HG03196 (cell line): ENCODE measurements at regions not wholly inside any gene's neighbourhood (a gene's known extent, or its start where the extent isn't known, plus 50 kb on each side); places are given as distances from the start of the nearest gene placed in this dataset.

Experiments
- ATAC-seq: cut with Tn5 transposase; IDR thresholded peaks from one replicate; pipeline ENCODE4 v1.9.1; 2021; ENCODE audit not compliant: unreplicated experiment

DNA sequence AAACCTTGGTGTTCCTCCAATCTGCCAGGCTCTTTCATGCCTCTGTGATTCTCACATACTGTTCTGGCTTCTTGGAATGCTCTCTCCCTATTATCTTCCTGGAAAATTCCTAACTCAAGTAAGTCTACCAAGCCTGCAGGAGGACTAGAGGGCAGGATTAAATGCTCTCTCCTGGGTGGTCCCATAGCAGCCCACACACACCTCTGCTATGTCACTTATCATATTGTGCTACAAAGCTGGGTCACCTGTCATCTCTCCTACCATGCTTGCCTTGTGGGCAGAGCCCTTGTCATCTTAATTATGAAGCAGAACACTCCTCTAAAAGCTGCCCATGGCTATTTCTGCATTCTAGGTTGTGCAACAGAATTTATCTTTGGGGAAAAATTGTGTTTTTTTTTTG lies 344.5 kb upstream of the NOCT start:
- ATAC-seq: no peak

DNA sequence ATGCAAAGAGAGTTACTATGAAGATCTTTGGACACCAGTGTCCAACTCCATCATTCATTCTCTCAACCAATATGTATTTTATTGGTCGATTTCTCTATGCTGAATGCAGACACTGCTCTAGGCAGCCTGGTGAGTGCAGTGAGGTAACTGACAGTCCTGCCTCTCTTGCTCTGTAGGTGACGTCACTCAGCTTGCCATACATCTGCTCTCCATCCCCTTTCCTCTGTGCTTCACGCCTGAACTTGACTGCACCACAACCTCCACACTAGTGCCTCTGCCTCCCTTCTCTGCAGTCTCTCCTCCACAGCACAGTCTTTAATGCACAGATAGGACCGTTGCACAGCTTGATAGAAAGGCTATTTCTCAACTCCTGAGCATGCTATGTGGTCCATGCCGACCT lies 344.9 kb upstream of the NOCT start:
- no peak for ATAC-seq

DNA sequence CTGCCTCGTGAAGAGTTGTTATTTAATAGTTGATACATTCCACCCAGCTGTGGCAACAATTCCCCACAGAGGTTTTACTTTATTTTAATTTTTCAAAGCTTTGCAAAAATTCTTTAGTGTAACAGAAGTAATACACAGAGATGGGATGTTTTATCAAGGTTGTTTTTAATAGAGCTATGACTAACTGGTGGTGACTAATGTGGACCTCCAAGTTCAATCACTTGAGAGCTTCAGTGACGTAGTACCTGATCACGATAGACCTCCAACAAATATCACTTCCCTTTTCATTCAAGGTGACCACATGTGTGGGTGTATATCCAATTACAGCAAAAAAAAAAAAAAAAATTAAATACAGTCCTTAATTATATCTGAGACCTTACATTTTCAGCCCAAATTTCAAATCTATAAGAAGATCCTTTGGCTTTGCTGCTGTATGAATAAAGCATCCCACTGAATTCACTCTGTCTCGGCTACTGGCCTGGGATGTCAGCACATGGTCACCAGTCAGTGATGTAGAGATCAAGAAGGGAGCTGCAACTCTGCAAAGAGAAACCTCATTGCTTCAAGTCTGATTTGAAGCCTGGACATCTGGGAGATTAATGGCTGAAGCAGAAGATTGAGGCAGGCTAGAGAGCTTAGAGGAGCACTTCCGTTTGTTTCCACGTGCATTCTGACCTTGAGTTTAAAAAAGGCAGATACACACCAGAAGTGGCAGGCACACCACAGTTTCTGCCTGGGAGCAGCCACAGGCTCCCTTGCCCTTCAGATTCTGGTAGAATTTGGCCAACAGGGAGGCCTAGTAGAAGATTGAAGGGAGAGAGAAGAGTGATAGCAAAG lies 345.9 kb upstream of the NOCT start:
- ATAC-seq: no peak

- no peak for ATAC-seq
Measured at GRCh38 chr4:138668309-138668708, 347.3 kb upstream of the NOCT start.

DNA sequence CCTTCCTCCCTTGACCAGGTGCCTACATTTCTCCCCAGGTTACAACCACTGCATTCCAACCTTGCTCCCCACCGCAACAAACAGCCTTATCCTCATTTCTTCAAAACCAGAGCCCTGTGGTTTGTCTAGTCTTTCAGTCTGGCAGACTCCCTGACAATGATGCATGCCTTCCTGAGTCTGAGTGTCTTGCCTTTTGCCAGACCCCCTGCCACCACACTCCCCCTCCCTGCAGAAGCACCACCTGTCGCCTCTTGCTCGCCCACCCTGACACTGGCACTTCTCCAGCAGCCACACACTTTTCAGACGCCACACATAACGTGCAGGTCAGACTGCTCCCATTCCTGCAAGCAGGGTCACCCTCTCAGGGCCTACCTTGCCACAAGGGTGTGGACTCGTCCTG lies 349.2 kb upstream of the NOCT start:
- ATAC-seq: no peak

- no peak for ATAC-seq
Measured at GRCh38 chr4:138665851-138666250, 349.7 kb upstream of the NOCT start.

DNA sequence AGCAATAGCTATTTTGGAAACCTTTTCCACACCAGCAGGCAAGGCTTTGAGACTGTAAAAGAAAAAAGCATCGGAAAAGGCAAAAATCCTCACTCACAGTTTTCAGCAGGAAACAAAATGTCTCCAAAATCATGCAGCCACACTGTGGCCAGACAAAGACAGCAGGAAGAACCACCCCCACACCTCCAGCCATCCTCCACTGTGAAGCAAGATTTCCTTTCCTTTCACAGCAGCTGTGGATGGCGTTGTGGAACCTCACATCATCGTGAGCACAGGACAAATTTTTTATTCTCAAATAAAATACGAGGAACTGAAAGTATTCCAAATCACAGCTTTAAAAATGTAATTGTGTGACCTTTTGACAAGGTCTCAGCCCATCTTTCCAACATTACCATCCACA lies 351.7 kb upstream of the NOCT start:
- no peak for ATAC-seq

DNA sequence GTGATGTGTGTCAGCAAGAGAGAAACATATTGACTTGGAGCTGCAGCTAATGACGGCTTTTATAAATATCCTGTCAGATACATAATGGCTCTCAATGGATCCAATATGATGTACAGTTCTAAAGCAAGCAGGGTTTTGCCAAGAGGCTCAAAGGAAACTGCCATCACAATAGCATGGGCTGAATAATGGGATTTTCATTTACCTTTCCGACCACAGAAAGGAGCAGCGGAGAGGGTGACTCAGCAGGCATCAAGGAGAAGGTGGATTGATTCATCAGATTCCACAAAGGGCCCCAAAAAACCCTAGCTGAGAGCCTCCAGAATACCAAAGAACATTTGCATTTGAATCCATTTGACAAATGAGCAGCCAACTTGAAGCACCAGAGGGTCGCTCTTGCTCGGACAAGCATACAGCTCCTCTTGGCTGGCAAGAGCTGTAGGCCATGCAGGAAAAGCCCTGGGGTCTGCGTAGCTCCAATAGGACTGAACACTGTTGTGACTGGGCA lies 355.7 kb upstream of the NOCT start:
- ATAC-seq: no peak

GRCh38 chr4:138659037-138659811 lies 356.4 kb upstream of the NOCT start:
- no peak for ATAC-seq

GRCh38 chr4:138658518-138658917 lies 357.1 kb upstream of the NOCT start:
- ATAC-seq: no peak

DNA sequence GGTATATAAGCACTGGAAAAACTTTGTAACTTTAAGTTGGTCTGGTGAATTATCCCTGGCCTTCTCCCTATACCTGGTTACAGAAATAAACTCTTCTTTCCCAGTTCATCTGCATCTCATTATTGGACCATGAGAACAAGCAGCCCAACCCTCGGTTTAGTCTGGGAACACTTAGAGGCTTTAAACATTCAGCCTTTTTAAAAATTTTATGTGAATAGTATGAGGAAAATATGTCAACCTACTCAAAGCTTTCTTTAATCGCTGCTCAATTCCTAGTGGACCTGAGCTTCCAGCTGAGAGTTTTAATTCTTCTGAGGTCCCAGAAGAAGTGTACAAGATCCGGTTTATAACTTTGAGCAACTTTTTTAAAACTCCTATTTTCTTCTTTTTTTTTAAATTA lies 358.6 kb upstream of the NOCT start:
- no peak for ATAC-seq

DNA sequence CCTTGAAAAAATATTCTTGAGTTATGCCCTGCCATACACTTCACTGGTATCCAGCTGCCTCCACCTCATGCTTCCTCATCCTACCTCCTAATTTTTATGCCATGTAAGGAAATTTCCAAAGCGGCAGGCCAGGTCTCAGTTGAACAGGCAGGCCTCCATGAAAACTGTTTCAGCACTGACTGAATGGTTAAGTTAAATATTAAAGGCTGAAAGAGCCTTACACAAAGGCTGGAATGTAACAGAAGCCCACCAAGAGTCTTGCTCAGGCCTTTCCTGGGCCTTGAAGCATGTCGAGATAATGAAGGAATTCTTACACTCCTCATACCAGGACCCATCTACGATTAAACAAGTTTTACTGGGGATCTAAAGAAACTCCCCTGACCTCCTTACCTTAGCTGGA lies 359.6 kb upstream of the NOCT start:
- no peak for ATAC-seq

DNA sequence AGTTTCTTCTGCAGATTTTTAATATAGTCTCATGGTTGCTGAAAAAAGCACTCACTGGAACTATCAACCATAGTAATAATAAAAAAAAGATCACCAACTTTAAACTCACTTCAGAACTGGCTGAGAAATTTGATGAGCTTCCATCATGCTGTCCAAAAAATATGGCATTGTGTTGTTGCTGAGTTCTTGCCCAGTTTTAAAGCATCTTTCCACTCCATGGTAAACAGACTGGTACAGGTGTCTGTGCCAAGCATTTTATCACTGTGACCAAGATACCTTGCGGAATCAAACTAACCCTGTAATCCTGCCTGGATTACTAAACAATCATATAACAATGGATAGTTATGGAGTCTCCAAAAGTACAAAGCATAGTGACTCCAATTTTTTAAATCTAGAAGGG lies 360.3 kb upstream of the NOCT start:
- no peak for ATAC-seq

DNA sequence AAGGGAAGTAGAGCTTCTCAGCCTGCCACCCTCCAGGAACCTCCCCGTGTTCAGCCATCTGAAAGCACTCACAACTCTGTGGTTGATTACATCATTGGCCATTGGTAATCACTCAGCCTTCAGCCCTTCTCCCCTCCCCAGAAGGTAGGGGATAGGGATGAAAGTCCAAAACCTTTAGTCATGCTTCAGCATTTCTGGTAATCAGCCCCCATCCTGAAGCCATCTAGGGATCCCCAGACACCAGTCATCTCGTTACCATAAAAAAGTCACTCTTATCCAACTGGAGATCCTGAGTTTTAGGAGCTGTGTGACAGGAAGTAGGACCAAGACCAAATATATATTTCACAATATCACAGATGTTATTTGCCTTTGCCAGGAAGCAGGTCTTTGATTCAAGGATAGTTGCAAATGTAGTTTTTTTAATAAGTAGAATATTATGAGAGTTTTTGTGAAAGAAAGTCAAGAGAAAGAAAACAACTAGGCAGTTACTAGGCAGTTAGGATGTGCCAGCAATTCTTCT lies 364.6 kb upstream of the NOCT start:
- peak; percentile 63 for ATAC-seq

DNA sequence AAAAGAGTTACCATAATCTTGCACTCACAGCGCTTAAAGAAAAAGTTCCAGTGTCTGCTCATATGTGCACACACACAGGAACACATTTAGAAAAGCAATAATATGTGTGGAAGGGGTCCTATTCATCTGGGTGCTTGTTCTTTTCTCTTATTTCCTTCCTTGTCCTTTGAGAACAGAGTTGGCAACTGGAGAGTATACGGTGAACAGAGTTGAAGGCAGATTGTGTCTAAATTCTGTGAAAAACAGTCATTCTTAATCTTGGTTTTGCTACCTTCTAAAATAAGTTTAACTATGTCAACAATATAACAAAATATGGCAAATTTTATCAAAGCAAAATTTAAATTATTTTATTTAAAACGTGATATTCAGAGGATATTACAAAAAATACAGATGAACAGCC lies 365.1 kb upstream of the NOCT start:
- ATAC-seq: no peak

DNA sequence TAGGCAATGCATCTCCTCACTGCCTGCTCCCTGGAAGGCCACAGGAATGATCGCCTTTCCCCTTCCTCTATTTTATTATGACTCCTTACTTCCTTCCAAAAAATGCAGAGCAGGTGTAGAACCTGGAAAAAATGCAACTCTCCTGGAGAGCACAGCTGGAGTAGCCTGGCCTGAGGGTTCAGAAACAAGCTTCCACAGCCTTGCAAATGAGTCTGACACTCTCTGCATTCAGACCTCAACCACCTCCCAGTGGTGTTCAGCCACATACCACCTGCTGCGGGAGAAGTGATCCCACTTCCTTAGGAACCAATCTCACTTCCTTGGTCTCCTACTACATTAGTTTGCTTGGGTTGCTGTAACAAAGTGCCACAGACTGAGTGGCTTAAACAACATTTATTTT lies 368.1 kb upstream of the NOCT start:
- ATAC-seq: no peak

DNA sequence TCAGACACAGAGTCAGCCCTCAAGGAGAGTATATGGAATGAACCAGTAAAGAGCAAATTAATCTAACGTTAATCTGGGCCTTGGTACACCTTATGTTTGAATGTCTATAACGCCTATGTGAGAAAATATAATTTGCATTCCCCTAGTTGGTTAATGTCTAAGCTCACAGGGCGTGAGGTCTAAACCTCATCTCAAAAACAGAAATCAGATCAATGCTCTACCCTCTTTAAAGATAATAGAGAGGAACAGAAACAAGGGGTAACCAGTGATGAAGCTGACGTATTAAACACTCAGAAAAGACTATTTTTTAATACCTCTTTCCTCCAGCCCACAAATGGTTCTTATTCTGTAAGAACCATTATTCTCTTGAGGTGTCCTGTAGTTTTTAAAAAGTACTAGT lies 369.2 kb upstream of the NOCT start:
- no peak for ATAC-seq

DNA sequence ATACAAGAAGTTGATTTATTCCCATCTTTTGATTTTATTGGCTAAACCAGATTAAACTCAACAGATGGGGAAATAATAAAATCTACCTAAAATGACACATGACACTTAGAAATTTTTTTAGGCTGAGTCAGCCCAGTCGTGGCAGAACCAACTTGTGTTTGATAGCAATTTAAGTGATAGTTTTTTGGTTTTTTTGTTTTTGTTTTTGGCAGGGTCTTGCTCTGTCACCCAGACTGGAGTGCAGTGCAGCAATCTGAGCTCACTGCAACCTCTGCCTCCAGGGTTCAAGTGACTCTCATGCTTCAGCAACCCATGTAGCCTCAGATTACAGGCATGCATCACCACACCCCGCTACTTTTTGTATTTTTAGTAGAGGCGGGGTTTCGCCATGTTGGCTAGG lies 370.3 kb upstream of the NOCT start:
- ATAC-seq: no peak

- no peak for ATAC-seq
Measured at GRCh38 chr4:138644322-138644721, 371.3 kb upstream of the NOCT start.

DNA sequence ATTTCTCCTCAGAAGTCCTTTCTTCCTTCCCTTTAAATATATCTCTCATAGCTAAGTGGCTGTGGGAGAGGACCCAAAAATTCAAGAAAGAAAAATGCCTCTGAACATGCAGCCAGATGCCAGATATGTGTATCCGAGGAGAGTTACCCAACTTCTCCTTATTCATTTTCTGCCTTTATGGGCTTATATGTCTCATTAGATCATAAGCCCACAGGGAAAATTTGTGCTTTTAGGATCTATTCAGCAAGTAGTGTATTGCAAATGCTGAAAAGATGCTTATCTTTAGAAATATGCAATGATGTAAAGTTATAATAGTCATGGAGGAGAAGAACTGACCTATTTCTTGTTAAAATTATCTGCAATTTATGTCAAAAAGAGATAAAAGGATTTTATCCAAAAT lies 371.8 kb upstream of the NOCT start:
- ATAC-seq: no peak

DNA sequence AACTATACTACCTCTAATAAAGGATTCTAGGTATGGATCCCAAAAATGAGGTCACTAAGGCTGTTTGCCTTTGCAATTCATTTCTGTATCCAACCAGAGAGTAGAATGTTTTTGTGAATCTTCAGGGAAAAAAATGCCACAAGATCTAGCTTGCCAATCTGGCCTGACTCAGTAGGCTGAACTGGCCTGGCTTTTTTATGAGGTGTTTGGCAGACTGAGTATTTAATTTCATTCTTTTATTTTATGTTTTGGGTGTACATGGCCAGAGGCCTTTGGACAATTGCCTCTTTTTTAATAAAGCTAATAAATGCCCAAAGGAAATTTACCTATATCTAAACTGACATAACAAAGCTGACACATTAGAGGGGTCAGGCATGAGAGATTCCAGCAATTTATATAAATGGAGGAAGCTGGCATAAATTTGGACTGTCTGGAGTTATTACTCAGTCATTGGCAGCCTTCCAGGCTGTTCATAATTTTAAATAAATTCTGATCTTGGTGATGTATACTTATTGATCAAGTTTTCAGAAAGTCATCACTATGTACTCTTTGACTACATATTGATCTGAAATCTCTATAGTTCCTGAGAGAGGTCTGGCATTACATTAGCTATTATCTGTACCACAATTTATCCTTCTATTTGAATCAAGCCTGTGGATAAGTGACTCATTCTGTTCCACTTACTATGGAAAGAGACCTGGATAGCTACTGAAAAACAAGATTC lies 376.4 kb upstream of the NOCT start:
- no peak for ATAC-seq
